Mucosa of descending colon (tissue), 3 donors: ENCODE measurements at regions not wholly inside any gene's neighbourhood (a gene's known extent, or its start where the extent isn't known, plus 50 kb on each side); places are given as distances from the start of the nearest gene placed in this dataset.

ENCODE experiments used
- ATAC-seq: fragments of 200-7000 bp; cut with Tn5 transposase; one replicate; pipeline ENCODE4 v1.9.1; 2020; ENCODE audit warnings: mild to moderate bottlenecking, moderate library complexity
- DNase-seq, 3 donors: peaks; one replicate each; pipeline ENCODE4 v3.0.0-alpha.2; 2020
- H3K36me3 ChIP-seq: fragments of 200-600 bp; one replicate; pipeline ENCODE4 v1.8.0; 2021; ENCODE audit warnings: low read depth, mild to moderate bottlenecking
- H3K4me1 ChIP-seq: fragments of 200-600 bp; one replicate; pipeline ENCODE4 v1.8.0; 2021; ENCODE audit warnings: low read depth, mild to moderate bottlenecking
- H3K4me3 ChIP-seq: fragments of 200-600 bp; one replicate; pipeline ENCODE4 v1.8.0; 2021; ENCODE audit warnings: mild to moderate bottlenecking
- H3K9me3 ChIP-seq: fragments of 200-600 bp; one replicate; pipeline ENCODE4 v1.8.0; 2021; ENCODE audit warnings: mild to moderate bottlenecking
- intact Hi-C, 2 donors: fragments of 100-400 bp; cut with DNase I in 1 of 2; cut with micrococcal nuclease in 1 of 2; formaldehyde crosslinking; loops; one replicate each; pipeline versions ENCODE4 v1.11.0 to v1.11.1; 2022; cut with DNase I, micrococcal nuclease
- TF ChIP-seq, protein P1 (sequence below): fragments of 200-600 bp; IDR thresholded peaks from one replicate; pipeline ENCODE4 v1.8.0; 2022; ENCODE audit warnings: antibody characterized with exemption, mild to moderate bottlenecking
- donor health status: DM: no; HTN: no; CAD: no; lungs with moderate emphysema.
- donor health status: DM: no; HTN: no; CAD: no.
- donor health status: DM: no; HTN: yes; CAD: no.

DNA sequence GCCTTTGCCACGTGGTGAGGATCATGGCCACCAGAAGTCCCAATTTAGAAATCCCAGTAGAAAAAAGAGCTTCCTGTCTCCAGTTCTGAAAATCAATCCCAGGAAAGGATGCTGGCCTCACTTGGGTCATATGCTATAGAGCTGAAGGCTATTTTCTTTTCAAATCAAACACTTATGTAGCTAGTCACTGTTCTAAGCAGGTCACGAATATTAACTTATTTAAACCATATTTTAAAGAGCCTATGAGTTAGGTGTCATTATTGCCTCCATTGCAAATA is 97.5 kb downstream of the VCPKMT start:
- intact Hi-C loops = no loop called here
- no peak for ATAC-seq
- no peaks in the 10 kb centered on the region for H3K4me1 ChIP-seq

DNA sequence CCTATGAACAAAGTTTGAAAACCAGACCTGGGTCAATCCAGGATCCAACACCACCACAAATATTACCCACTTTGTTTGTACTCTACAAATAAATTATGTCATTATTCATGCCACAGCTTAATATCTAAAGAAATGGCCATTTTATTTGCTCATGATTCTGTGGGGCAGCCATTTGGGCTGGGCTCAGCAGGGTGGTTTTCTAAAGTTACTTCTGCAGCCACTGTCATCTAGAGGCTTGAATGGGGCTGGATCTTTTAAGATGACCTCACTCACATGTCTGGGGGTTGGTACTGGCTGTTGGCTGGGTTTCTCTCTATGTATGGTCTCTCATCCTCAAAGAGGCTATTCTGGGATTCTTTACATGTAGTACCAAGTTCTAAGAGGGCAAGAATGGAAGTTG is 96.2 kb downstream of the VCPKMT start:
- Histone ChIP-seq H3K9me3 (no peaks in the 10 kb centered on the region), H3K36me3 (no peaks in the 10 kb centered on the region), H3K4me1 (no peaks in the 10 kb centered on the region), H3K4me3 (no peak overlapping the region)
- ATAC-seq (no peak), DNase-seq (no peak)
- intact Hi-C loops = no loop called here
- TF ChIP-seq, protein P1, sequence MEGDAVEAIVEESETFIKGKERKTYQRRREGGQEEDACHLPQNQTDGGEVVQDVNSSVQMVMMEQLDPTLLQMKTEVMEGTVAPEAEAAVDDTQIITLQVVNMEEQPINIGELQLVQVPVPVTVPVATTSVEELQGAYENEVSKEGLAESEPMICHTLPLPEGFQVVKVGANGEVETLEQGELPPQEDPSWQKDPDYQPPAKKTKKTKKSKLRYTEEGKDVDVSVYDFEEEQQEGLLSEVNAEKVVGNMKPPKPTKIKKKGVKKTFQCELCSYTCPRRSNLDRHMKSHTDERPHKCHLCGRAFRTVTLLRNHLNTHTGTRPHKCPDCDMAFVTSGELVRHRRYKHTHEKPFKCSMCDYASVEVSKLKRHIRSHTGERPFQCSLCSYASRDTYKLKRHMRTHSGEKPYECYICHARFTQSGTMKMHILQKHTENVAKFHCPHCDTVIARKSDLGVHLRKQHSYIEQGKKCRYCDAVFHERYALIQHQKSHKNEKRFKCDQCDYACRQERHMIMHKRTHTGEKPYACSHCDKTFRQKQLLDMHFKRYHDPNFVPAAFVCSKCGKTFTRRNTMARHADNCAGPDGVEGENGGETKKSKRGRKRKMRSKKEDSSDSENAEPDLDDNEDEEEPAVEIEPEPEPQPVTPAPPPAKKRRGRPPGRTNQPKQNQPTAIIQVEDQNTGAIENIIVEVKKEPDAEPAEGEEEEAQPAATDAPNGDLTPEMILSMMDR = no peak

More for the DNA sequence above, 97.5 kb downstream of the VCPKMT start:
- Histone ChIP-seq H3K9me3 (no peaks in the 10 kb centered on the region), H3K36me3 (no peaks in the 10 kb centered on the region), H3K4me3 (no peak overlapping the region)
- no peak for DNase-seq
- TF ChIP-seq, protein P1 = no peak

DNA sequence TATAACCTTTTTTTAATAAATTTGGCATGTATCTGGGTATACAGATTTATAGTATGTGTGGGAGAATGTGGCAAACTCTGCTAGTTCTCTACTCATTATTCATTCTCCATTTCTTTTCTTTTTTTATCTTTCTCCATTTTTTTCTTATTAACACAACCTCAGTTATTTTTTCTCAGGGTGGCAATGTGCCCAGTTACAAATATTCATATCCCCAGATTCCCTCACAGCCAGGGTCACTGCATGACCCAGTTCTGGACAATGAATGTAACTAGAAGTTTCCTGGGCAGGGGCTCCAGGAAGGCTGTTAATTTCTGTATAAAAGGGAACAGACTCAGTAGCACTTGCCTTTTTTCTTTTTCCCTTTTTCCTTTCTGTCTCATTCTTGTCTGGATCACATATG is 95.6 kb downstream of the VCPKMT start:
- Histone ChIP-seq H3K36me3 (no peaks in the 10 kb centered on the region), H3K9me3 (peaks cover 4% of the 10 kb centered on the region), H3K4me1 (no peaks in the 10 kb centered on the region), H3K4me3 (no peak overlapping the region)
- ATAC-seq (no peak), DNase-seq (no peak)
- TF ChIP-seq, protein P1 = no peak
- intact Hi-C loops = no loop called here

DNA sequence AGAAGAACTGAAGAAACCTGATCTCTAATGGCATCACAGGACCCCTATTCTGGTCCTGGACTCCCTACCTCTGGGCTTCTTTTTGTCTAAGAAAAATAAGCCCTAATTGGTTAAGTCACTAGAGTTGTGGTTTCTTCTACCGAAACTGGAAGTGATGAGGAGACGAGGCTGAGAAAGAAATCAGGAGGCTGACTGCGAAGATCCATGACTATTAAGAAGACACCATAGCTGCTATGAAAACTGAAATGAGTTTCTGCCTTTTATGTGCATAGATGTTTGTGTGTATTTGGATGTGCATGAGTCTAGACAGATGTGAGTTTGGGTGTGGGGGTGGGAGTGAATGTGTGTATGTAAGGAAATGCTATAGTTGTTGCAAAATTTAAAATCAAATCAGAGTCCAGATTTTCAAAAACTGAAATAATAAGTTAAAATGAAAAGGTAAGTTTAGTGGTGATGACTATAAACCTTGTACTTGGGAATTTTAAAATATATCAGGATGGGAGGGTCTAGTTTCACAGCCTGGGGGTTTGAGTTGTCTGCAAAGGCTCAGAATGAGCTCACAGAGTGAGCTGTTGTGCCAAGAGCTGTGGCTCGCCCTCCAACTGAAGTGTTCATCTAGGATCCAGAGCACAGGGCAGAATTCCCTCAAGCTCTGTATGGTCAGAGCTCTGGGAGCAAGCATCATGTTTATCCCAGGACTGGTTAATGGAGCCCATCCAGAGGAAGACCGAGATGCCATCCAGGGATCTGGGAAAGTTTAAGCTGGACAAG is 94.9 kb downstream of the VCPKMT start:
- ATAC-seq (no peak), DNase-seq (no peak)
- no peaks in the 10 kb centered on the region for H3K4me1 ChIP-seq
- TF ChIP-seq, protein P1 = no peak
- no peaks in the 10 kb centered on the region for H3K36me3 ChIP-seq
- H3K9me3 ChIP-seq = peaks cover 6% of the 10 kb centered on the region
- intact Hi-C loops = no loop called here
- no peak overlapping the region for H3K4me3 ChIP-seq

DNA sequence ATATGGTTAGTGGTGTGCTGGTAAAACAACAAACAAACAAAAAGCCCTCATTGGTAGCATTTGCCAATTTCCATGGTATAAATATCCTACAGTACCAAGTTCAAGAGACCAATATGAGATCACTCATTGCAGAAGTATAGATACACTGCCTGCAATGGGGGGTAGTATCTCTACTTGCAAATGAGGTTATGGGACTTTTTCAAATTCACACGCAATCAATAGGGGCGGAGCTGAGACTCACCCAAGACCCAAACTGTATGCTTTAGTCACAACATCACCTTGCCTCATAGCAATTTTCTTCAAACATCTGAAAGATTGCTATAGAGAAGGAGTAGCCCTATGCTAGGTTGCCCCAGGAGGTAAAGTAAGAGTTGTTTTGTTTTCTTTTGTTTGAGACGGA is 93.7 kb downstream of the VCPKMT start:
- intact Hi-C loops = no loop called here
- TF ChIP-seq, protein P1 = no peak
- ATAC-seq (no peak), DNase-seq (no peak)
- peaks cover 6% of the 10 kb centered on the region for H3K9me3 ChIP-seq
- no peaks in the 10 kb centered on the region for H3K4me1 ChIP-seq
- H3K36me3 ChIP-seq = no peaks in the 10 kb centered on the region
- no peak overlapping the region for H3K4me3 ChIP-seq
